ENCODE measurements at regions not wholly inside any gene's neighbourhood (a gene's known extent, or its start where the extent isn't known, plus 50 kb on each side); places are given as distances from the start of the nearest gene placed in this dataset.

GRCh38 chr12:25794571-25794970 lies 163.9 kb upstream of the RASSF8 start:
- Mint-ChIP-seq H3K27me3 (no peaks in the 10 kb centered on the region), H3K27ac (no peak overlapping the region), H3K36me3 (no peaks in the 10 kb centered on the region), H3K9me3 (peaks cover 4% of the 10 kb centered on the region), H3K4me1 (ENCODE audit: unreplicated experiment) (no peaks in the 10 kb centered on the region), H3K4me3 (no peak overlapping the region)
- DNase-seq (ENCODE audit: extremely low spot score, unreplicated experiment), result no peak
- TF ChIP-seq CTCF (conservative IDR thresholded peaks at IDR 0.05), result no peak

DNA sequence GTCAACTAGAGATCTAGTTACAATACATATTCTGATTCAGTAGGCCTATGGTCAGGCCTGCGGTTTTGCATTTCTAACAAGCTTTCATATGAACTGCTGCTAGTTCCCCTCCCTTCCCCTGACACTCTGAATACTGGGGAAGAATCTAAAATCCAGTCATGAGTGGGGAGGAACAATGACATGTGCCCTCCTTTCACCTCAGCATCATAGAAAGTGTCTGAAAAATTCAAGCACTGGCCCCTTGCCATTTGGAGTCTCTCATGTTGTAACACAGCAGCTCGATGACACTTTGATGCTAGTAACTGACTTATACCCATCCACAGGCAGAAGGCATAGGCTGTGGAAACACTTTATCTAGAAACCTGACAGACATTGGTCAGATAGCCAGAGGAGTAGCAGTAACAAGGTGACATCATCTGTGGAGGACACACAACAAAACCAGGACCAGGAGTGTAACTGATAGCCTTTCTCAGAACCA lies 161.9 kb upstream of the RASSF8 start:
- Mint-ChIP-seq H3K27ac (no peak overlapping the region), H3K27me3 (no peaks in the 10 kb centered on the region), H3K4me1 (ENCODE audit: unreplicated experiment) (no peaks in the 10 kb centered on the region)

GRCh38 chr12:25797386-25797785 lies 161.1 kb upstream of the RASSF8 start:
- no peak for TF ChIP-seq CTCF (conservative IDR thresholded peaks at IDR 0.05)
- H3K9me3 Mint-ChIP-seq, result peaks cover 3% of the 10 kb centered on the region
- H3K27me3 Mint-ChIP-seq, result no peaks in the 10 kb centered on the region
- DNase-seq (ENCODE audit: extremely low spot score, unreplicated experiment), result no peak
- no peak overlapping the region for H3K4me3 Mint-ChIP-seq
- no peak overlapping the region for H3K27ac Mint-ChIP-seq
- H3K36me3 Mint-ChIP-seq, result no peaks in the 10 kb centered on the region
- H3K4me1 Mint-ChIP-seq (ENCODE audit: unreplicated experiment), result no peaks in the 10 kb centered on the region

More for the DNA sequence above, 161.9 kb upstream of the RASSF8 start:
- no peaks in the 10 kb centered on the region for H3K36me3 Mint-ChIP-seq
- no peak overlapping the region for H3K4me3 Mint-ChIP-seq
- DNase-seq (ENCODE audit: extremely low spot score, unreplicated experiment), result no peak
- H3K9me3 Mint-ChIP-seq, result peaks cover 4% of the 10 kb centered on the region
- no peak for TF ChIP-seq CTCF (conservative IDR thresholded peaks at IDR 0.05)

DNA sequence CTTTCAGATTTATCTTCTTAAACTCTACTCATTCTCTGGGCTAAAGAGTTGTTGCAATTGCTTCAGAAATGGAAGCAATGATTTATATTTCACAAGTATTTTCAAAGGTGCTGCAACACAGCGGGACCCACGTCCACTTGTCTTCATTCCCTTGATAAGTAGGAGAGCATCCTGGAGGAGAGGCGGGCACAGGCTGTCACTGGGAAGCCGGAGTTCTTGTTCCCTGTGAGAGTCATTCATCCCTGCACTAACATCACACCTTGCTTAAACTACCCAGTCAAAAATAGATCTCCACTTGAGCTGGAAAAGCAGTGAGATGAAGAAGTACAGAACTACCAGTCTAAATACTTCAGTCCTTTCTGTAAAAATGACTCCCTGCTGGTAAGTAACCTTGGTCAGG lies 160.5 kb upstream of the RASSF8 start:
- no peaks in the 10 kb centered on the region for H3K9me3 Mint-ChIP-seq
- H3K4me3 Mint-ChIP-seq, result no peak overlapping the region
- no peak for DNase-seq (ENCODE audit: extremely low spot score, unreplicated experiment)
- TF ChIP-seq CTCF (conservative IDR thresholded peaks at IDR 0.05), result no peak
- H3K27me3 Mint-ChIP-seq, result no peaks in the 10 kb centered on the region
- no peak overlapping the region for H3K27ac Mint-ChIP-seq
- no peaks in the 10 kb centered on the region for H3K36me3 Mint-ChIP-seq
- no peaks in the 10 kb centered on the region for H3K4me1 Mint-ChIP-seq (ENCODE audit: unreplicated experiment)

DNA sequence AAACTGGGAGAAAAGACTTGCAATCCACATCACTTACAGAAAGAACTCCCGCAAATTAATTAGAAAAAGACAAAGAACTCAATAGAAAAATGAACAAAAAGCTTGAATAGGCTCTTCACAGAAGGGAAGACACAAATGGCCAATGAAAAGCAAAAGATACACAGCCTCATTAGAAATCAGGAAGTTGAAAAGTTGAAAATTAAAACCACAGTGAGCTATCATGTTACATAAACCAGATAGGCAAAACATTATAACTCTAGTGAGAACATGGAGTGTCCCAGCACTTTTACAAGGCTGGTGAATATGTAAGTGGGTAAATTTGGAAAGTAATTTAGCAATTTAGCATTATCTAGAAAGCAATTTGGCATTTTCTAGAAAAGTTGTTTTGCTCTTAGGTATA lies 158.4 kb upstream of the RASSF8 start:
- H3K36me3 Mint-ChIP-seq, result no peaks in the 10 kb centered on the region
- H3K9me3 Mint-ChIP-seq, result no peaks in the 10 kb centered on the region

More for the DNA sequence above, 158.4 kb upstream of the RASSF8 start:
- H3K27ac Mint-ChIP-seq, result no peak overlapping the region
- no peak for TF ChIP-seq CTCF (conservative IDR thresholded peaks at IDR 0.05)
- no peaks in the 10 kb centered on the region for H3K4me1 Mint-ChIP-seq (ENCODE audit: unreplicated experiment)
- no peaks in the 10 kb centered on the region for H3K27me3 Mint-ChIP-seq
- DNase-seq (ENCODE audit: extremely low spot score, unreplicated experiment), result no peak
- H3K4me3 Mint-ChIP-seq, result no peak overlapping the region

Data from type B pancreatic cell (in vitro differentiated cells).